HG03159 (cell line): ENCODE measurements at regions not wholly inside any gene's neighbourhood (a gene's known extent, or its start where the extent isn't known, plus 50 kb on each side); places are given as distances from the start of the nearest gene placed in this dataset.

ENCODE experiments used
- ATAC-seq: cut with Tn5 transposase; IDR thresholded peaks from one replicate; pipeline ENCODE4 v1.9.1; 2021; ENCODE audit warnings: mild to moderate bottlenecking, moderate library complexity; ENCODE audit not compliant: unreplicated experiment

DNA sequence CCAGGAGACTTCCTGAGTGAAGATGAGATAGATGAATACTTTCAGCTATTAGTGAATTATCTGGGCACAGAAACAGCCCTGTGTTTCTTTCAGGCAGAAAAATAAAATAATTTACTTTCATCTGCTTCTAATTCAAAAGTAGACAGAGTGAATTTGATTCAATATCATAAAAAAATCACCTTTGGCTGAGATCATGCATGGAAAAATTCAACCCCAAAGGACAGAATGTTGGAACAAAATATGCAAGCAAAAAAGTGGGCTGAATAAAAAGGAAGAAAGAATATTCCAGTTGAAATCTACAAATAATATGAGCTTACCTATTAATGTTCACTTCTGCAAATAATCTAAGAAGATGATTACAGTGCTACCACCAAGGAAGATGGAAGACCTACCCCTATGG lies 546.9 kb downstream of the TFAP2B start:
- ATAC-seq: no peak

DNA sequence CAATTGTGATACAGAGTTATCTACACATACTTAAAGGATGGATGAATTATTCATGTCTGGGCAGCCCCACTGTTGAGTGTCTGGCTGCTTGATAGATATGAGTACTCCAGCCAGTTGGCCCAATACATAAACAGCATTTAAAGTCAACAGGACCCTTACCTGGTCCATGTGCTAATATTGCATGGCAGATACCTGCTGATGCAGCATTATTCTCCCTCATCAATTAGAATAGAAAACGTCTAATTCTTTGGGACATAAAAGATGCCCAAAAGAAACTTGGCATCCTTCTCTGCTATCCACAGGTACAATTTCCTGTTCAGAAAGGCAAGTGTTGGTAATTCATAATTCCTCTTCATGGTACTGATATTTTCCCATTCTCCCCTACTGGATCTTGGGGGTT lies 550.8 kb downstream of the TFAP2B start:
- ATAC-seq: no peak

GRCh38 chr6:51382847-51383246 lies 564.2 kb downstream of the TFAP2B start:
- ATAC-seq: no peak

- no peak for ATAC-seq
These were observed 566.1 kb downstream of the TFAP2B start for GRCh38 chr6:51384736-51385135.

GRCh38 chr6:51386347-51386836 lies 567.7 kb downstream of the TFAP2B start:
- ATAC-seq: no peak

DNA sequence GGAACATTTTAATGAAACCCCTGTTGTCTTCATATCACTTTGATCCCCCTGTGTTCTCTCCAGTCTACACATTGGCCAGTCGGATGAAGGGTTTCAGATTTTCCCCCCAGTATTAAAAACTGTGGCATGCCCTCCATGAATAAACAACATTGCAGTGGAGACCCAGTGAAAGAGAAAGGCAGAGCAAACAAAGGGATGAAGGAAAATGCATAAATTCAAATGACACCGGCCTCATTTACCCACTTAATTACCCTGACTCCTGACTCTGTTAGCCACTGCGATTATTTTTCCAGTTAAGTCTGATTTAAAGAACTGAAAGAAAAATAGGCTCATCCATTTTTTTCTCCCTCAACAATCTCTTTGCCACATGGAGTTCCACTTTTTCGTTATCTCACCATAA lies 569.2 kb downstream of the TFAP2B start:
- ATAC-seq: no peak

DNA sequence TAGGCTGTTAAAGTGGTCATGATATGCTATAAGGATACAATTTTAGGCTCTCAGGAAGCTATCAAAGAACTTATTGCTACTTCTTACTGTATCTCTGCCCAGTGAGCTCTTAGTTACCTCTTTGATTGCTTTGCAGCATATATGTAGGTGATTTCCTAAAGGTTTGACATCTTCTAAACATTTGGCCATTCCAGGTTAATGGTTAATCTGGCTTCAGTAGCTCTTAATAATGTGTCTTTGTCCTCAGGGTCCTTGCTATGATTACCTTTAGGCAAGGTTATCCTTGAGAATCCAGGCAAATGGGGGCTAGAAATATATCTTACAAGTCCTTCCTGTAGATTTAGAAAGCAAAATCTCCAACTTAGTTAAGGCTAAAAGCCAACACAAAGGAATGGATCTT lies 575.4 kb downstream of the TFAP2B start:
- ATAC-seq: no peak

DNA sequence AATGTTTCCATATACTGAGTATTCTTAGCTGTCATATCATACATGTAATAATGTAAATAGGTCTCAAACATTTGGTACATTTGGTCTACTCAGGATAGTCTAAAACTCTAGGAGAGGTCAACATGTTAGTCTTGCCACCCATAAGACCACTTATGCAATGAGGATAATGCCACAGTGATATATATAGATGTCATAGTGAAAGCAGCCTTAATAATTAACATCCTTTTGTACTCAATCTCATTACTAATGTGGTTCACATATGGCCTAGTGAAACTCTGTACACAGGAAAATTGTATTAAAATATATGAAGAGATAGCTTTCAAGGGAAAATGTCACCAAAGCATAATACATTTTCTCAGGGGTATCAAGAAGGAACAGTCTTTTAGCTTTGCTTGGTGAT lies 577.9 kb downstream of the TFAP2B start:
- ATAC-seq: peak; percentile 66

GRCh38 chr6:51398064-51398705 lies 579.5 kb downstream of the TFAP2B start:
- no peak for ATAC-seq

GRCh38 chr6:51398793-51399192 lies 580.1 kb downstream of the TFAP2B start:
- ATAC-seq: no peak

- no peak for ATAC-seq
These were observed 591.8 kb downstream of the TFAP2B start for GRCh38 chr6:51410453-51410852.

- ATAC-seq: no peak
These were observed 592.9 kb downstream of the TFAP2B start for GRCh38 chr6:51411496-51412125.

GRCh38 chr6:51414361-51414760 lies 595.7 kb downstream of the TFAP2B start:
- no peak for ATAC-seq

GRCh38 chr6:51415501-51415900 lies 596.8 kb downstream of the TFAP2B start:
- ATAC-seq: no peak

GRCh38 chr6:51429017-51429712 lies 610.5 kb downstream of the TFAP2B start:
- no peak for ATAC-seq

DNA sequence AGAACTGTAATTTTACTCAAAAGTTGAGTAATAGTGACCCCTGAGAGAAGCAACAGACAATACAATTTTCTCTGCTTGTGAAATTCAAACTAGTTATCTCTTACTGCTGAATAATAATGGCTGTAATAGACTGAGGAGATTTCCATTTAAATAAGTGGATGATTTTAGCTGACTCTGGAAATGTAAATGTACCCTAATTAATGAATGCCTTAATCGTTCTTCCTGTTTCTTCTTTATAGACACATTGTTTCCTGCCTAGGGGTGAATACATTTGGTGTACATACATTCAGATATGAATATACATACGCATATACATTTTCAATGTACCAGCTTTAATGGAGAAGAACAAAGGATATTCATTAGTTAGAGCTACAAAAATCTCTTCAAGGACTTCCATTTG lies 611.9 kb downstream of the TFAP2B start:
- no peak for ATAC-seq

DNA sequence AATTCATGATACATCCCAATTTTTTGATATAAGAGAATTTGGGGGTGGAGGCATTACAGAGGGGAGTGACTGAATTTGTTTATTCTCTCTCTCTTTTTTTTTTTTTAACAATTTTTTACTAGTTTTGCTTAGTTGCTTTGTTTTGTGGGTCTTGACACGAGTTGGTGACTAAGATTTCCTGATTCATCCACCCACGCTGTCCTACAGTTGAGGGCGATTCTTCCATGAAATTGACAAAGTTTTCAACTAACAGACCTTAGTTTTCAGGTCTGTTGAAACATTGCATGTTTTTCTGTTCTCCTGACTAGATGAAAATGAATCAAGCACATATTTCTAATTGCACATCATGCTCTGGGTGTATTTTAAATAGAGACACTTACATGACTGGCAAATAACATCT lies 613.8 kb downstream of the TFAP2B start:
- ATAC-seq: no peak

DNA sequence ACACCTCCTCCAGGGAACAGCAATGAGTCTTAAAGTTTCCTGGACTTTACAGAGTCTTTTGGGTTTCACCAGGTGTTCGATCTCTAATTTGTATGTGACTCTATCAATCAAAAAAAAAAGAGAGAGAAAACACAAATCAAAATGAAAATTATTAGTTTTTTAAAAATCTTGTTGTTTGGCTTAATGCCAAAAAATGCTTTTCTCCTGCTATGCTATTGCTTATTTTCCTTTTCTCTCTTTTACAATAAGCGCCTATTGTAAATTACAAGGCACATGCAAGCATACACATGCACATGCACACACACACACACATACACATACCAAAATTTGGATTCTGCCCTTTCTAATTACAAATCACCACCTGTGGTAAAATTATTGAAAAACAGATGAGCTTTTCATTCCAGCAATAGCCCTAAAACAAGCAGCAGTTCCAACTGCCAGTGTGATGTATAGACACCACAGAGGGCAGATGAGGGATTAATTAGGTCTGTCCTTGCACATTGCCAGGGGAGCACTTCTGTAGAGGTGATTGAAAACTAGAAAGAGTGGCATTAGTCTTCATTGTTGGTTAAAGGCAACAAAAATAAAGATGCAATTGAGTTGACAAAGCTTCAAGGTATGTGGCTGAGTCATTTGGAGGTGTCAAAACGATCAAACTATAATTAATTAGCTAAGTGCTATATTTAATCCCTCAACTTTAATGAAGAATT lies 631.7 kb downstream of the TFAP2B start:
- no peak for ATAC-seq

DNA sequence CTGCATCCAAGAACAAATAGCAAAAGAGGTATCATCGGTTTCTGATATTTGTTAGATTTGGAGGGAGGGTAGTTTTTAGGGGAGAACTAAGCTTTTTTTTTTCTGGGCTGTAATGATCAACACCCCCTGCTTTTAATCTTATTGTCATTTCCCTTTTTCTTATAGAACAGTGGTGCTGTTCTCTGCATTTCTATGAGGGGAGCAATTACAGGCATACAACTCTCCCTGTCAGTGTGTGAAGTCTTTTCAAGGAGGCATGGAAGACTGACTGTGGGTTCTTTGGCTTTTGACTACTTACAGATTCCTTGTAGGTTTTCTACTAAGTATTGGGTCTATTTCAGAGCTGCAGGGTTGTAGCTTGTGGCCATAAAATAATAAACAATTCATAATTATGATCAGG lies 632.3 kb downstream of the TFAP2B start:
- no peak for ATAC-seq

- no peak for ATAC-seq
These were observed 631.1 kb downstream of the PKHD1 start for GRCh38 chr6:51456282-51456681.

GRCh38 chr6:51459958-51460357 lies 627.5 kb downstream of the PKHD1 start:
- peak; percentile 97 for ATAC-seq

DNA sequence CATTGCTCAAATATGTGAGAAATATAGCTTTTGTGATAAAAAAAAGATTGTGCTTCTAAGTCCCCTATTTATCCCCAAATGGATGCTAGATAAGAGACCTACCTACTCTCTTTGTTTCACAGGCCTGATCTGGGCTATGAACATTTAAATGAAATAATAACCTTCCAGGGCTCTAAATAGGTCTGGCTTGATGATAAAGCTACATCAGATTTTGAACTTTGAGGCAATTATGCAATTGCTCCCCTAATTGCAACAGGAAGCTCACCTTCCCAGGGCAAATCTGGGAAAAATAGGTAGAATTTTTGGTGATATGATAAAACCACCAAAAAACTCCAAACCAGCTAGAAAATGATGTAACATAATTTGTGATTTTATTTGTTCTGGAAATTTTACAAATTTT lies 624.5 kb downstream of the PKHD1 start:
- no peak for ATAC-seq
